Uterus (tissue), 3 donors: ENCODE measurements at regions not wholly inside any gene's neighbourhood (a gene's known extent, or its start where the extent isn't known, plus 50 kb on each side); places are given as distances from the start of the nearest gene placed in this dataset.

Experiments used
- DNase-seq, 2 donors: peaks; one replicate each; pipeline ENCODE4 v3.0.0-alpha.2; 2019 to 2020
- H3K27ac ChIP-seq, 2 donors: fragments of 200-600 bp; sonication (generic); 1 replicate in 1 of 2; 2 replicates in 1 of 2; pipeline ENCODE4 v1.5.1; 2016 to 2018
- H3K27me3 ChIP-seq, 2 donors: fragments of 200-600 bp; sonication (generic); one replicate each; pipeline ENCODE4 v1.5.1; 2018 to 2019; ENCODE audit warnings: control low read depth in 1 of 2
- H3K36me3 ChIP-seq, 2 donors: fragments of 200-600 bp; sonication (generic); one replicate each; pipeline ENCODE4 v1.5.1; 2019; ENCODE audit warnings: control low read depth in 1 of 2
- H3K4me1 ChIP-seq, 2 donors: fragments of 200-600 bp; sonication (generic); one replicate each; pipeline ENCODE4 v1.5.1; 2018 to 2019; ENCODE audit warnings: control low read depth in 1 of 2
- H3K4me3 ChIP-seq, 2 donors: fragments of 200-600 bp; sonication (generic); 1 replicate in 1 of 2; 2 replicates in 1 of 2; pipeline ENCODE4 v1.5.1; 2018 to 2019; ENCODE audit warnings: mild to moderate bottlenecking in 1 of 2
- H3K9me3 ChIP-seq, 2 donors: fragments of 200-600 bp; sonication (generic); one replicate each; pipeline ENCODE4 v1.5.1; 2019; ENCODE audit warnings: control low read depth in 1 of 2
- POLR2A ChIP-seq, 2 donors: fragments of 450-650 bp; IDR thresholded peaks; one replicate each; pipeline ENCODE4 v1.6.1; 2016; ENCODE audit warnings: antibody characterized with exemption in 2 of 2, mild to moderate bottlenecking in 1 of 2, moderate library complexity in 1 of 2
- intact Hi-C: fragments of 100-400 bp; cut with DNase I; formaldehyde crosslinking; loops from one replicate; pipeline ENCODE4 v1.15.1; 2023; ENCODE audit warnings: low total_unique reads
- TF ChIP-seq, protein P1 (sequence below), 4 experiments: fragments of 200-600 bp in 2 of 4; fragments of 450-650 bp in 2 of 4; sonication (generic) in 2 of 4; IDR thresholded peaks; one replicate each; pipeline ENCODE4 v1.5.1; 2016 to 2019; ENCODE audit warnings: antibody characterized with exemption in 4 of 4, mild to moderate bottlenecking in 2 of 4, moderate library complexity in 1 of 4
- donor health status: DM: yes; HTN: yes; CAD: no.

DNA sequence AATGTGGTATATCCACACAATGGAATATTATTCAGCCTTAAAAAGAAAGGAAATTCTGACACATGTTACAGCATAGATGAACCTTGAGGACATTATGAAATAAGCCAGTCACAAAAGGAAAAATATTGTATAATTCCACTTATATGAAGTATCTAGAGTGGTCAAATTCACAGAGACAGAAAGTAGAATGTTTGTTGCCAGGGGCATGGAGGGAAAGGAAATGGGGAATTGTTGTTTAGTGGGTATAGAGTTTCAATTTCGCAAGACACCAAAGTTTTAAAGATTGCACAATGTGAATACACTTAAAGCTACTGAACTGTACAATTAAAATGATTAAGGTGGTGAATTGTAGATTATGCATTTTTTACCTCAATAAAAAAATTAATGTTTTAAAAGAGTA, 92.9 kb downstream of the TXNL1 start:
- Histone ChIP-seq H3K36me3 (no peaks in the 10 kb centered on the region), H3K4me1 (no peaks in the 10 kb centered on the region), H3K9me3 (no peaks in the 10 kb centered on the region), H3K4me3 (no peak overlapping the region), H3K27ac (no peak overlapping the region), H3K27me3 (no peaks in the 10 kb centered on the region)
- intact Hi-C loops: no loop called here
- TF ChIP-seq POLR2A (IDR thresholded peaks at IDR 0.05): no peak
- TF ChIP-seq, protein P1, sequence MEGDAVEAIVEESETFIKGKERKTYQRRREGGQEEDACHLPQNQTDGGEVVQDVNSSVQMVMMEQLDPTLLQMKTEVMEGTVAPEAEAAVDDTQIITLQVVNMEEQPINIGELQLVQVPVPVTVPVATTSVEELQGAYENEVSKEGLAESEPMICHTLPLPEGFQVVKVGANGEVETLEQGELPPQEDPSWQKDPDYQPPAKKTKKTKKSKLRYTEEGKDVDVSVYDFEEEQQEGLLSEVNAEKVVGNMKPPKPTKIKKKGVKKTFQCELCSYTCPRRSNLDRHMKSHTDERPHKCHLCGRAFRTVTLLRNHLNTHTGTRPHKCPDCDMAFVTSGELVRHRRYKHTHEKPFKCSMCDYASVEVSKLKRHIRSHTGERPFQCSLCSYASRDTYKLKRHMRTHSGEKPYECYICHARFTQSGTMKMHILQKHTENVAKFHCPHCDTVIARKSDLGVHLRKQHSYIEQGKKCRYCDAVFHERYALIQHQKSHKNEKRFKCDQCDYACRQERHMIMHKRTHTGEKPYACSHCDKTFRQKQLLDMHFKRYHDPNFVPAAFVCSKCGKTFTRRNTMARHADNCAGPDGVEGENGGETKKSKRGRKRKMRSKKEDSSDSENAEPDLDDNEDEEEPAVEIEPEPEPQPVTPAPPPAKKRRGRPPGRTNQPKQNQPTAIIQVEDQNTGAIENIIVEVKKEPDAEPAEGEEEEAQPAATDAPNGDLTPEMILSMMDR (IDR thresholded peaks at IDR 0.05): no peak
- DNase-seq: no peak

DNA sequence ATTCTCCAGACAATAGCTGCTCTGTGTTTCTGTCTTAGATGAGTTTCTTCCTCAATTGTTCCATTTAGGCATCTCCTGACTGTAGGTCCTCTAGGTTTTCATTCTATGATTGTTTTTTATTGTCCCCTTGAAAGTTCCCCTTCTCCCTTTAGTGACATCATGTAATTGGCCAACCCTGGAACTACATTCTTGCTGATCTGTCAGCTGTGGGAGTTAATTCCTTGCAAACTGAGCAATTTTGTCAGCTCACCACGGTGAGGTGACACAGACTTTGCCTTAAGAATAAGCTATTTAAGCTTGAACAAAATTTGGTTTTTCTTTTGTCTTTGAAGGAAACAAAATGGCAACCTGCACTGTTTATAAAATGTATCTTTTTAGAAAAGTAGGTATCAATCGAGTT, 95.9 kb downstream of the TXNL1 start:
- H3K27ac ChIP-seq: no peak overlapping the region
- H3K4me1 ChIP-seq: no peaks in the 10 kb centered on the region
- no peaks in the 10 kb centered on the region for H3K27me3 ChIP-seq
- no peaks in the 10 kb centered on the region for H3K9me3 ChIP-seq
- H3K4me3 ChIP-seq: no peak overlapping the region
- intact Hi-C loops: no loop called here
- DNase-seq: no peak
- TF ChIP-seq, protein P1 (IDR thresholded peaks at IDR 0.05): no peak
- TF ChIP-seq POLR2A (IDR thresholded peaks at IDR 0.05): no peak
- H3K36me3 ChIP-seq: no peaks in the 10 kb centered on the region

DNA sequence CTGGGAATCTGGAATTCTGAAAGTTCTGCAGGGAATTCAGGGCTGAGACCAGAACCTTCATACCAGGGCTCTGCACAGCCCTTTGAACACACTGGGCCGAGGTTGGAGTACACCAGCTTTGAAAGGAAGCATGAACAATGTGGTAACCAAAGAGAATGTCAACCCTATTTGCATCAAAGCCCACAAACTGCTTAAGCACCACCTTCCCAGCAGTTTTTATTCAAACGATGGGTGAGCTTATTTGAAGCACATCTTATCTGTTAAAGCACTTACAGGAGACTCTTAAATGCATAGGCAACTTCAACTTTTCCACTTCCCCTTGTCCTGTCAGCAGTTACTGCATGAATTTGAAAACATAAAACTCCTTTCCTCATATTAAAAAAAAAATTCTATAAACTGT, 96.6 kb downstream of the TXNL1 start:
- H3K27ac ChIP-seq: no peak overlapping the region
- TF ChIP-seq, protein P1 (IDR thresholded peaks at IDR 0.05): no peak
- no peak for TF ChIP-seq POLR2A (IDR thresholded peaks at IDR 0.05)
- no peak overlapping the region for H3K4me3 ChIP-seq
- H3K27me3 ChIP-seq: no peaks in the 10 kb centered on the region
- no peaks in the 10 kb centered on the region for H3K4me1 ChIP-seq
- intact Hi-C loops: no loop called here
- DNase-seq: no peak
- no peaks in the 10 kb centered on the region for H3K9me3 ChIP-seq
- H3K36me3 ChIP-seq: no peaks in the 10 kb centered on the region

DNA sequence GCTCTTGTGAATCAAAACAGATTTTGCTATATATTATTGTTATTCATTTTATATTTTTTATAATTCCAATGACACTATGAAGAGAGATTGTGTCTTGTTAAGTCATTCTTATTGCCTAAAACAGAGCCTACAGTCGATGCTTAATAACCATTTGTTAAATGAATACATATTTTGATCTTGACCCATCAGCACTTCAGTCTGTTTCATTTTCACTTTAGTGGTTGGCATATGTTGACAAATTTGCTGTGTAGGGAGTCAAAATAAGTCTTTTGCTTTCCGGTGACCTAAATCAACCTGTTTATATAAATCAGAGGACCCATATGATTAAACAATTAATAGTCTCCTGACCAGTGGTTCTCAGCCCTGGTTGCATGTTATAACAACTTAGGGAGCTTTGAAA, 97.1 kb downstream of the TXNL1 start:
- no peak for DNase-seq

DNA sequence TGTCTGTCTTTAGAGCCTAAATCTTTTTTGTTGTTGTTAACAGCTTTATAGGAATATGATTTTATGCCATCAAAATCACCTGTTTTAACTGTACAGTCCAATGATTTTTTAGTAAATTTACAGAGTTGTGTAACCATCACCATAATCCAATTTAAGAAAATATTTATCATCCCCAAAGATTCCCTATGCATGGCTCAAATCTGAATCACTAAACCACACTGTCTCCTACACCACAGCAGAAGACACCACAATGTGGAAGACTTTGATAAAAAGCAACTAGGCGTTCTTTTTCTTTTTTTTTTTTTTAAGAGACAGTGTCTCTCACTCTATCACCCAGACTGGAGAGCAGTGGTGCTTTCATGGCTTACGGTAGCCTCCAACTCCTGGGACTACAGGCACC, 99.6 kb downstream of the TXNL1 start:
- no peaks in the 10 kb centered on the region for H3K27me3 ChIP-seq
- H3K27ac ChIP-seq: no peak overlapping the region
- H3K9me3 ChIP-seq: no peaks in the 10 kb centered on the region
- H3K4me1 ChIP-seq: no peaks in the 10 kb centered on the region
- H3K4me3 ChIP-seq: no peak overlapping the region
- TF ChIP-seq, protein P1 (IDR thresholded peaks at IDR 0.05): no peak
- TF ChIP-seq POLR2A (IDR thresholded peaks at IDR 0.05): no peak
- no peaks in the 10 kb centered on the region for H3K36me3 ChIP-seq
- intact Hi-C loops: no loop called here
- no peak for DNase-seq

More for the DNA sequence above, 97.1 kb downstream of the TXNL1 start:
- intact Hi-C loops: no loop called here
- Histone ChIP-seq H3K27ac (no peak overlapping the region), H3K9me3 (no peaks in the 10 kb centered on the region), H3K4me1 (no peaks in the 10 kb centered on the region), H3K4me3 (no peak overlapping the region), H3K36me3 (no peaks in the 10 kb centered on the region), H3K27me3 (no peaks in the 10 kb centered on the region)
- TF ChIP-seq, protein P1 (IDR thresholded peaks at IDR 0.05): no peak
- no peak for TF ChIP-seq POLR2A (IDR thresholded peaks at IDR 0.05)
